Stomach (tissue), 4 donors: ENCODE measurements at regions not wholly inside any gene's neighbourhood (a gene's known extent, or its start where the extent isn't known, plus 50 kb on each side); places are given as distances from the start of the nearest gene placed in this dataset.

Source experiments
- EP300 ChIP-seq: sonication (generic); formaldehyde crosslinking; IDR thresholded peaks from one replicate; pipeline ENCODE4 v1.6.1; 2017; ENCODE audit warnings: antibody characterized with exemption
- TF ChIP-seq, protein P1 (sequence below), 7 experiments: fragments of 450-650 bp in 4 of 7; fragments of 200-600 bp in 3 of 7; sonication (generic) in 3 of 7; IDR thresholded peaks; one replicate each; pipeline ENCODE4 v1.5.1; 2016 to 2019; ENCODE audit warnings: antibody characterized with exemption in 7 of 7, control low read depth in 2 of 7, mild to moderate bottlenecking in 1 of 7

DNA sequence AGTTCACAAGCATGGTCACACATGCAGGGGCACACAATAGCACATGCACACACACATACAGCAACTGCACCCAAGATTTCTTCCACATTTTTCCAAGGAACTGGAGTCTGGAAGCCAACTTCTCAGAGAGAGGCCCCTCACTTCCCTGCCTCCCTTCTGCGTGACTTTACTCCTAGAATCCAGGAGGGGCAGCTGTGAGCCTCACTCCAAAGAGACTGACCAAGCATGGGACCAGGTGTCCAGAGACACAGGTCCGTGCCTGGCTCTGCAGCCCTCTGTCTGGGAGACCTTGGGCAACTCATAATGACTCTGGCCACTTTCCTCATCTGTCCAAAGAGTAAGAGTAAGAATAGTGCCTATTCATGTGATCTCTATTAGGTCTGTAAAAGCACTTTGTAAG lies 104.7 kb upstream of the TMEM132E start:
- TF ChIP-seq, protein P1, sequence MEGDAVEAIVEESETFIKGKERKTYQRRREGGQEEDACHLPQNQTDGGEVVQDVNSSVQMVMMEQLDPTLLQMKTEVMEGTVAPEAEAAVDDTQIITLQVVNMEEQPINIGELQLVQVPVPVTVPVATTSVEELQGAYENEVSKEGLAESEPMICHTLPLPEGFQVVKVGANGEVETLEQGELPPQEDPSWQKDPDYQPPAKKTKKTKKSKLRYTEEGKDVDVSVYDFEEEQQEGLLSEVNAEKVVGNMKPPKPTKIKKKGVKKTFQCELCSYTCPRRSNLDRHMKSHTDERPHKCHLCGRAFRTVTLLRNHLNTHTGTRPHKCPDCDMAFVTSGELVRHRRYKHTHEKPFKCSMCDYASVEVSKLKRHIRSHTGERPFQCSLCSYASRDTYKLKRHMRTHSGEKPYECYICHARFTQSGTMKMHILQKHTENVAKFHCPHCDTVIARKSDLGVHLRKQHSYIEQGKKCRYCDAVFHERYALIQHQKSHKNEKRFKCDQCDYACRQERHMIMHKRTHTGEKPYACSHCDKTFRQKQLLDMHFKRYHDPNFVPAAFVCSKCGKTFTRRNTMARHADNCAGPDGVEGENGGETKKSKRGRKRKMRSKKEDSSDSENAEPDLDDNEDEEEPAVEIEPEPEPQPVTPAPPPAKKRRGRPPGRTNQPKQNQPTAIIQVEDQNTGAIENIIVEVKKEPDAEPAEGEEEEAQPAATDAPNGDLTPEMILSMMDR (IDR thresholded peaks at IDR 0.05): no peak
- TF ChIP-seq EP300: no peak
